Endothelial cell (in vitro differentiated cells): ENCODE measurements at regions not wholly inside any gene's neighbourhood (a gene's known extent, or its start where the extent isn't known, plus 50 kb on each side); places are given as distances from the start of the nearest gene placed in this dataset.

Source experiments
- DNase-seq: peaks from one replicate; pipeline ENCODE4 v3.0.0; 2021; ENCODE audit warnings: low spot score
- H3K27ac Mint-ChIP-seq: one replicate; pipeline ENCODE4 v1.8.0; 2021; ENCODE audit warnings: mixed read lengths, inconsistent platforms; ENCODE audit not compliant: unreplicated experiment
- H3K27me3 Mint-ChIP-seq: one replicate; pipeline ENCODE4 v1.8.0; 2021; ENCODE audit warnings: mild to moderate bottlenecking, moderate library complexity, mixed read lengths, inconsistent platforms; ENCODE audit not compliant: unreplicated experiment
- H3K36me3 Mint-ChIP-seq: one replicate; pipeline ENCODE4 v1.8.0; 2021; ENCODE audit warnings: mild to moderate bottlenecking, low read depth, mixed read lengths, inconsistent platforms; ENCODE audit not compliant: unreplicated experiment
- H3K4me1 Mint-ChIP-seq: one replicate; pipeline ENCODE4 v1.8.0; 2021; ENCODE audit warnings: mild to moderate bottlenecking, mixed read lengths, inconsistent platforms; ENCODE audit not compliant: unreplicated experiment
- H3K4me3 Mint-ChIP-seq: one replicate; pipeline ENCODE4 v1.8.0; 2021; ENCODE audit warnings: mild to moderate bottlenecking, mixed read lengths, inconsistent platforms; ENCODE audit not compliant: unreplicated experiment
- H3K9me3 Mint-ChIP-seq: one replicate; pipeline ENCODE4 v1.8.0; 2021; ENCODE audit warnings: mixed read lengths, inconsistent platforms; ENCODE audit not compliant: unreplicated experiment
- CTCF ChIP-seq: fragments of 200-600 bp; sonication (generic); IDR thresholded peaks from one replicate; pipeline ENCODE4 v1.5.0; 2021; ENCODE audit warnings: antibody characterized with exemption; ENCODE audit not compliant: unreplicated experiment

GRCh38 chr4:42816189-42816879 lies 76.2 kb upstream of the GRXCR1 start:
- no peaks in the 10 kb centered on the region for H3K4me1 Mint-ChIP-seq
- no peak overlapping the region for H3K27ac Mint-ChIP-seq
- no peak overlapping the region for H3K4me3 Mint-ChIP-seq
- H3K36me3 Mint-ChIP-seq: no peaks in the 10 kb centered on the region
- no peaks in the 10 kb centered on the region for H3K9me3 Mint-ChIP-seq
- no peak for TF ChIP-seq CTCF
- H3K27me3 Mint-ChIP-seq: no peaks in the 10 kb centered on the region
- DNase-seq: no peak

DNA sequence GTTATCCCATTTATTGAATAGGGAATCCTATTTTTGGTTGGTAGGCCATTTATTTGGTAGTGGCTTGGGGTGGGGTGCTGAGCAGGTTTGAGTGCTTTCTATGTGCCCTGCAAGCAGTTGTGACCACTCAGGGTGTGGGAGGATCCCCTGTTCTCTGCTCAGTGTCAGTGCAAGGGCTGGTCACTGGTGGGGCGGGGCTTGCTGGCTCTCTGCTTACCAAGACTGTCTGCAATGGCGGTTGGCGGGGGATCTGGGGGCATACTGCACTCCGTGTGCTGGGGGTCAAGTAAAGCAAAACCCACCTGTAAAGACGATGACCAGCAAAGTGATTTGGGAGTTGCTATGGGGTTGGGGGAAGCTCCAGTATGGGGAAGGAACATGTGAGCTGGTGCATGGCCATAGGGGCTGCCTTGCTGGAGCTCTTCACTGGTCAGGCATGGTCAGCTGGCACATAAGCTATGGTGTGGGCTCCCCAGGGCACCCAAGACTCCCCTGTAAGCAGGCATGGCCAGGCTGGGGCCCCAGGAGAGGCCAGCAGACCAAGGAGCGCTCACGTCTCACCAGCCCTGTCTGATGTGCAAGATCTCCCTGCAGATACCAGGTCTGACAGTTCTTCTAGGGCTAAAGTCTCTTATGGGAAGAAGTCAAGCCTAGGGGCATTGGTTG lies 83.0 kb upstream of the GRXCR1 start:
- H3K27ac Mint-ChIP-seq: no peak overlapping the region
- no peaks in the 10 kb centered on the region for H3K36me3 Mint-ChIP-seq
- no peak overlapping the region for H3K4me3 Mint-ChIP-seq
- no peaks in the 10 kb centered on the region for H3K4me1 Mint-ChIP-seq
- H3K27me3 Mint-ChIP-seq: no peaks in the 10 kb centered on the region
- no peaks in the 10 kb centered on the region for H3K9me3 Mint-ChIP-seq
- DNase-seq: no peak
- no peak for TF ChIP-seq CTCF

DNA sequence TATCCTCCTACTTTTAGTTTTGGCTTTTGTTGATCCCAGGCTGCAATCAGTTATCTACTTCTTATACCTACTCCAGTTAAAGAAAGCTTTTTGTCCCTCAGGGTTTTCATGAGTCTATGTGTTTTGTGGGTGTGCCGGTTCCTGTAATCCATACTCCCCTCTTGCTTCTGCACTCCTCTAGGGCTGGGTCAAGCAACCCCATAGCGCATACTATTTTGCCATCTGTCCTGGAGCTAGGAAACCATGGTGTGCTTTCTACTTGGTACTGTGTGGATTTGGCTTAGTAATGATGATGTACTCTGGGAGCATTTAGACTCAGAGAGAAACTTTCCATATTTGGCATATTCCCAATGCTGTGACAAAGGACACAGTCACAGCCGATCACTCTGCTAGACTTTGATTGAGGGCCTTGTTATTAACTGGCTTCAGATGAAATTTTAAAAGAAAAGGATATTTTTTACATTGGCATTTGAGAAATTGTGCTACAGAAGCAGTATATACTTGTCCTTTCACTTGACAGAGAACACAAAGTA lies 86.1 kb upstream of the GRXCR1 start:
- TF ChIP-seq CTCF: no peak
- H3K27ac Mint-ChIP-seq: no peak overlapping the region
- H3K4me1 Mint-ChIP-seq: no peaks in the 10 kb centered on the region
- peaks cover 2% of the 10 kb centered on the region for H3K27me3 Mint-ChIP-seq
- no peak for DNase-seq
- H3K4me3 Mint-ChIP-seq: no peak overlapping the region
- H3K36me3 Mint-ChIP-seq: peaks cover 11% of the 10 kb centered on the region
- peaks cover 8% of the 10 kb centered on the region for H3K9me3 Mint-ChIP-seq

DNA sequence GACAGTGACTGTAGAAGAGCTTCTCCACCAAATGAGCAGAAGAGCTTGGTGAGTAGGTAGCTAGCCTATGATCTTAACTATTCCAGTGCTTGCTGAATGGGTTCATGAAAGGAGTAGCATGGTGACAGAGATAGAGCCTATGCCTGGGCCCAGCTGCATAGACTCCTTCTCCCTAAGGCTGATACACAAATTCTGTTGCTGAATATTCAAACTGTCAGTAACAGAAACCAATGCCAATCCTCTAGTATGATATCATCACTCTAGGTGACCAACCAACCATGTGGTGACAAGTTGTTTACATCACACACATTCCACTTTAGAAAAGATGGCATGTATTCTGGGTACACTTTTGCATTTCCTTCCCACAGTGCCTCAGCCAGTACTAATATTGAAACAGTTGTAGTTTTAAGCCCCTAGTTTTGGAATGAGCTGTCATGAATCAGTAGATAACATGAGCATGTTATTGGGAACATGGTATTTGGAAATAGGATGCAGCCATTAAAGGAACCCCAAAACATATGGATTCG lies 103.4 kb upstream of the GRXCR1 start:
- DNase-seq: no peak
- H3K27ac Mint-ChIP-seq: no peak overlapping the region
- no peaks in the 10 kb centered on the region for H3K27me3 Mint-ChIP-seq
- no peaks in the 10 kb centered on the region for H3K36me3 Mint-ChIP-seq
- TF ChIP-seq CTCF: no peak
- H3K4me1 Mint-ChIP-seq: no peaks in the 10 kb centered on the region
- H3K9me3 Mint-ChIP-seq: no peaks in the 10 kb centered on the region
- H3K4me3 Mint-ChIP-seq: no peak overlapping the region

DNA sequence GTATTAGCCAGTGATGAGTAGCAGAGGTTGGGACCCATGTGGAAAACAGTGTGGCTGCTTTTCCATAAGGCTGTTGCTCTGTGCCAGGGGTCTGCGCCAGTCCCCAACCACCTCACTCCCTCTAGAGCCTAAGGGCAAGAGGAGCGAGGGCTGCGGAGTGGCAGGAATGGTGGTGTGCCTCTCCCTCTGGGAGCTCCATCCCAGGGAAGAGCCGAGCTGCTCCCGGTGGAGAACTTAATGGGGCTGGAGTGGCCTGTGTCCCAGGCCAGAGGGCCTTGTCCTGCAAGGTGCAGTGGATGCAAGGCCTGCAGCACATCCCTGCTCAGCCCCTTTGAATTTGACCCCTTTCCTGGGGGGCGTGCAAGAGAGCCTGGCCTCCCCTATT lies 105.4 kb upstream of the GRXCR1 start:
- no peak overlapping the region for H3K4me3 Mint-ChIP-seq
- no peaks in the 10 kb centered on the region for H3K9me3 Mint-ChIP-seq
- no peak for TF ChIP-seq CTCF
- no peaks in the 10 kb centered on the region for H3K4me1 Mint-ChIP-seq
- H3K36me3 Mint-ChIP-seq: no peaks in the 10 kb centered on the region
- H3K27ac Mint-ChIP-seq: no peak overlapping the region
- DNase-seq: no peak
- no peaks in the 10 kb centered on the region for H3K27me3 Mint-ChIP-seq
